Adrenal gland (tissue), 9 donors: ENCODE measurements at regions not wholly inside any gene's neighbourhood (a gene's known extent, or its start where the extent isn't known, plus 50 kb on each side); places are given as distances from the start of the nearest gene placed in this dataset.
"Not testable (repeated sequence)": the region's sequence is repeated elsewhere in the genome, so short reads cannot be mapped to it uniquely, and the experiment has no call there.

ENCODE experiments used
- DNase-seq, 7 donors: peaks; one replicate each; pipeline ENCODE4 v3.0.0-alpha.2; 2019 to 2020
- H3K27ac ChIP-seq, 5 donors: fragments of 200-600 bp; sonication (generic) in 4 of 5; 1 replicate in 3 of 5; 2 replicates in 2 of 5; pipeline versions ENCODE4 v1.5.1 to v1.8.0; 2016 to 2020; ENCODE audit warnings: mild to moderate bottlenecking in 1 of 5
- H3K27me3 ChIP-seq: fragments of 200-600 bp; 2 replicates; pipeline ENCODE4 v1.8.0; 2021
- H3K36me3 ChIP-seq, 2 donors: fragments of 200-600 bp; replicated peaks in 1 of 2; 1 replicate in 1 of 2; 2 replicates in 1 of 2; pipeline versions ENCODE4 v1.5.1 to v1.8.0; 2018 to 2022
- H3K4me1 ChIP-seq, 2 donors: fragments of 200-600 bp; replicated peaks in 1 of 2; 1 replicate in 1 of 2; 2 replicates in 1 of 2; pipeline versions ENCODE4 v1.5.1 to v1.8.0; 2018 to 2021
- H3K4me3 ChIP-seq, 4 donors: fragments of 200-600 bp; sonication (generic) in 3 of 4; one replicate each; pipeline ENCODE4 v1.5.1; 2016 to 2018
- H3K9me3 ChIP-seq, 3 donors: fragments of 200-600 bp; sonication (generic) in 1 of 3; replicated peaks in 1 of 3; 1 replicate in 2 of 3; 2 replicates in 1 of 3; pipeline versions ENCODE4 v1.5.1 to v1.8.0; 2016 to 2021
- CTCF ChIP-seq, 6 experiments: fragments of 450-650 bp in 4 of 6; fragments of 200-600 bp in 2 of 6; sonication (generic) in 1 of 6; IDR thresholded peaks; 1 replicate in 5 of 6; 2 replicates in 1 of 6; pipeline versions ENCODE4 v1.5.1 to v1.8.0; 2016 to 2021; ENCODE audit warnings: antibody characterized with exemption in 6 of 6, mild to moderate bottlenecking in 2 of 6, moderate library complexity in 1 of 6
- POLR2A ChIP-seq, 2 donors: fragments of 450-650 bp; IDR thresholded peaks; one replicate each; pipeline ENCODE4 v1.6.1; 2017; ENCODE audit warnings: antibody characterized with exemption in 2 of 2, mild to moderate bottlenecking in 2 of 2, moderate library complexity in 1 of 2
- WGBS, 4 donors: extraction: QIAGEN DNeasy Blood & Tissue Kit in 2 of 4; methylation state at CpG; one replicate each; pipeline versions ENCODE4 v1.1.5 to v1.1.7; 2013 to 2017; 5-methylcytosine and 5-hydroxymethylcytosine counted together
- intact Hi-C, 2 donors: fragments of 100-400 bp; cut with DNase I; formaldehyde crosslinking; loops; one replicate each; pipeline versions ENCODE4 v1.14.1 to v1.15.0; 2022 to 2023
- donor health status: healthy with polysubstance abuse.
- donor health status: Bipolar disorder and iron deficiency.
- donor health status: DM: yes; HTN: yes; CAD: no.
- donor health status: DM: no; HTN: no; CAD: no.
- donor health status: DM: no; HTN: no; CAD: no.

DNA sequence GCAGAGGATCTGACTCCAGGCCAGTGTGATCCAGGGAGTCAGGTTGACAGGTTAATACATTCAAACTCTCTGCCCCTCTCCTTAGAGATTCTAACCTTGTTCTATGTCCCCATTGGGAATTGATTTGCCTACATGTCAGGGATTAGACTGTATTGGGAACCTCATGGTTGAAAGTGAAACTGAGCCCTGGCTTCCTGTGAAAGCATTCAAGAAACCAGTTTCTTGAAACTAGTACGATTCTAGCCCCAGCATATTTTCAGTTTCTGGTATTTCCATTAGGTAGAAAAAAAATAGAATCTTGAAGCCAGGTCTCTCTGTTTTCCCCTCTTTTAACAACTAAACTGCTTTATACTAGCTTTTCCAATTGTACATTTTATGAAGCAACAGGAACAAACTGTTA is 140.4 kb upstream of the ABI3BP start:
- TF ChIP-seq CTCF (IDR thresholded peaks at IDR 0.05) (no peak), POLR2A (IDR thresholded peaks at IDR 0.05) (no peak)
- Histone ChIP-seq H3K27me3 (no peaks in the 10 kb centered on the region), H3K9me3 (no peaks in the 10 kb centered on the region), H3K4me1 (no peaks in the 10 kb centered on the region), H3K36me3 (no peaks in the 10 kb centered on the region), H3K27ac (no peak overlapping the region), H3K4me3 (no peak overlapping the region)
- intact Hi-C loops = no loop called here
- 50 to 65% (median 56%) methylated on average over 1 of the region's 1 CpG for WGBS, 4 donors
- no peak for DNase-seq

DNA sequence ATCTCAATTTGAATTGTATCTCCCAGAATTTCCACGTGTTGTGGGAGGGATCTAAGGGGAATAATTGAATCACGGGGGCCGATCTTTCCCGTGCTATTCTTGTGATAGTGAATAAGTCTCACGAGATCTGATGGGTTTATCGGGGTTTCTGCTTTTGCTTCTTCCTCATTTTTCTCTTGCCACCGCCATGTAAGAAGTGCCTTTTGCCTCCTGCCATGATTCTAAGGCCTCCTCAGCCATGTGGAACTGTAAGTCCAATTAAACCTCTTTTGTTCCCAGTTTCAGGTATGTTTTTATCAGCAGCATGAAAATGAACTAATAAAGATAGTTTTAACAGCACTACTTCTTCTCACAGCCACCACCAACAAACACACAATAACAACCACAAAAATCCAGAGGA is 140.0 kb upstream of the ABI3BP start:
- H3K36me3 ChIP-seq, H3K4me1 ChIP-seq, H3K4me3 ChIP-seq, H3K27me3 ChIP-seq, H3K27ac ChIP-seq, DNase-seq, H3K9me3 ChIP-seq, intact Hi-C loops: not testable (repeated sequence)
- 93 to 98% (median 94%) methylated on average over 7 of the region's 7 CpGs for WGBS, 4 donors

DNA sequence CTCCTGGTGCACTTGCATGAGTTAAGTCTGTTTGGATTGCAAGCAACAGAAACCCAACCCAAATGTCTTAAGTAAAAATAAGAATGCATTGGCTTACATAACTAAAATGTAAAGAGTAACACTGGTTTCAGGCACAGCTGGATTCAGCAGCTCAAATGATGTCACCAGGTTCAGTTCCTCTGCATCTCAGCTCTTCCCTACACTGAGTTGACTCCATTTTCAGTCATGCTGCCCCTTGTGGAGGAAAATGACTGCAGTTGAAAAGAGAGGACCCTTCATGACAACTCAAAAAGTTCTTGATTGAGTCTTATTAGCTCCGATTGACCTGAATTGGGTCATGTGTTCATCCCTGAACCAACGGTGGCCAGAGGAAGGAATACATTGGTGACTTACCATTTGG is 138.5 kb upstream of the ABI3BP start:
- H3K9me3 ChIP-seq = no peaks in the 10 kb centered on the region
- H3K27ac ChIP-seq = no peak overlapping the region
- 62 to 94% (median 86%) methylated on average over 2 of the region's 2 CpGs for WGBS, 4 donors
- H3K36me3 ChIP-seq = no peaks in the 10 kb centered on the region
- intact Hi-C loops = no loop called here
- no peak overlapping the region for H3K4me3 ChIP-seq
- no peak for DNase-seq
- TF ChIP-seq POLR2A (IDR thresholded peaks at IDR 0.05) (no peak), CTCF (IDR thresholded peaks at IDR 0.05) (no peak)
- H3K4me1 ChIP-seq = no peaks in the 10 kb centered on the region
- H3K27me3 ChIP-seq = no peaks in the 10 kb centered on the region

DNA sequence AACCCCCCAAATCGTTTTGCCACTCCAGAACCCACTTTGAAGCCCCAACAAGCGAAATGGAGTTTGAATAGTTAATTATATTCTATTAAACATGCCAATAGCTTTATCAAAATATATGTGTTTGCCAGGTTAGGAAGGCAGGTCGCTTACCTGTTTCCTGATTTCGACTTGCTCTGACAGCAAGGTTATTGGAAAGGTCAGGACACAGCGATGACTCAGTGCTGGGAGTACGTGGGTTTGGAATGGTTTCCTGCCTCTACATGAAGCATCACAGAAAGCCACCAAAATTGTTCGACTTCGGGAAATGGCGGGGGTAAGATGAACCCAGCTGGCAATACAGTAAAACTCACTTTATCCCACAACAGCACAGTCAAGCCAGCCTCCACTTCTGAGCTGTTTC is 135.6 kb upstream of the ABI3BP start:
- Histone ChIP-seq H3K4me1 (no peaks in the 10 kb centered on the region), H3K4me3 (no peak overlapping the region), H3K27ac (no peak overlapping the region), H3K36me3 (no peaks in the 10 kb centered on the region), H3K27me3 (no peaks in the 10 kb centered on the region), H3K9me3 (no peaks in the 10 kb centered on the region)
- WGBS, 4 donors = 55 to 69% (median 56%) methylated on average over 9 of the region's 9 CpGs
- no peak for DNase-seq
- intact Hi-C loops = no loop called here
- no peak for TF ChIP-seq CTCF (IDR thresholded peaks at IDR 0.05)
- no peak for TF ChIP-seq POLR2A (IDR thresholded peaks at IDR 0.05)

- intact Hi-C loops = no loop called here
- H3K27me3 ChIP-seq = no peaks in the 10 kb centered on the region
- H3K4me3 ChIP-seq = no peak overlapping the region
- no peaks in the 10 kb centered on the region for H3K36me3 ChIP-seq
- H3K4me1 ChIP-seq = no peaks in the 10 kb centered on the region
- 81 to 94% (median 87%) methylated on average over 1 of the region's 1 CpG for WGBS, 4 donors
- no peak for DNase-seq
- TF ChIP-seq POLR2A (IDR thresholded peaks at IDR 0.05) = no peak
- TF ChIP-seq CTCF (IDR thresholded peaks at IDR 0.05) = no peak
- no peaks in the 10 kb centered on the region for H3K9me3 ChIP-seq
- H3K27ac ChIP-seq = no peak overlapping the region
Observed at GRCh38 chr3:101128001-101128400, 134.8 kb upstream of the ABI3BP start.
